WTC11 (cell line): ENCODE measurements at regions not wholly inside any gene's neighbourhood (a gene's known extent, or its start where the extent isn't known, plus 50 kb on each side); places are given as distances from the start of the nearest gene placed in this dataset.

ENCODE experiments used
- ATAC-seq: fragments of 200-7000 bp; cut with Tn5 transposase; 2 replicates; pipeline ENCODE4 v1.10.0; 2021; ENCODE audit warnings: mild to moderate bottlenecking, moderate library complexity
- CTCF ChIA-PET: fragments of 300-600 bp; sonication (Branson Sonifier 250); formaldehyde crosslinking; loops from one replicate; lab custom pipeline; 2021; ENCODE audit warnings: antibody characterized with exemption; lab: Charles Lee
- POLR2A ChIA-PET: fragments of 350-600 bp; sonication (Branson Sonifier 250); formaldehyde crosslinking; loops from one replicate; lab custom pipeline; 2021; ENCODE audit warnings: antibody characterized with exemption; lab: Charles Lee
- DNase-seq: peaks from one replicate; pipeline ENCODE4 v3.0.0; 2021; ENCODE audit warnings: low spot score
- H3K27ac Mint-ChIP-seq: 2 replicates; pipeline ENCODE4 v1.8.0; 2021; ENCODE audit warnings: mixed read lengths
- H3K27me3 Mint-ChIP-seq: 2 replicates; pipeline ENCODE4 v1.8.0; 2021; ENCODE audit warnings: low read depth, mild to moderate bottlenecking, moderate library complexity, mixed read lengths
- H3K36me3 Mint-ChIP-seq: 2 replicates; pipeline ENCODE4 v1.8.0; 2021; ENCODE audit warnings: mixed read lengths
- H3K4me1 Mint-ChIP-seq: 2 replicates; pipeline ENCODE4 v1.8.0; 2022; ENCODE audit warnings: mixed read lengths
- H3K4me3 Mint-ChIP-seq: 2 replicates; pipeline ENCODE4 v1.8.0; 2021; ENCODE audit warnings: mild to moderate bottlenecking, moderate library complexity, mixed read lengths
- H3K9me3 Mint-ChIP-seq: 2 replicates; pipeline ENCODE4 v1.8.0; 2021; ENCODE audit warnings: mixed read lengths
- CDX4 ChIP-seq: fragments of 250-450 bp; sonication (Bioruptor Pico); IDR thresholded peaks from 2 replicates; pipeline ENCODE4 v1.9.0; 2021; ENCODE audit warnings: moderate library complexity, mild to moderate bottlenecking, inconsistent platforms, borderline replicate concordance
- ETV6 ChIP-seq: sonication (generic); formaldehyde crosslinking; IDR thresholded peaks from 2 replicates; pipeline ENCODE4 v1.8.1; 2022; ENCODE audit warnings: mild to moderate bottlenecking, missing genetic modification reagents
- FOXP4 ChIP-seq: sonication (generic); formaldehyde crosslinking; IDR thresholded peaks from 2 replicates; pipeline ENCODE4 v1.8.0; 2022; ENCODE audit warnings: mild to moderate bottlenecking, missing genetic modification reagents
- HMGA2 ChIP-seq: fragments of 250-450 bp; sonication (Bioruptor Pico); IDR thresholded peaks from 2 replicates; pipeline ENCODE4 v1.4.0; 2021; ENCODE audit warnings: mild to moderate bottlenecking, moderate library complexity
- NFATC4 ChIP-seq: fragments of 250-450 bp; sonication (Bioruptor Pico); IDR thresholded peaks from 2 replicates; pipeline ENCODE4 v1.9.0; 2021; ENCODE audit warnings: mild to moderate bottlenecking
- NFE2L1 ChIP-seq: sonication (generic); formaldehyde crosslinking; IDR thresholded peaks from 2 replicates; pipeline ENCODE4 v1.8.1; 2023; ENCODE audit warnings: missing genetic modification reagents
- NFYB ChIP-seq: sonication (generic); formaldehyde crosslinking; conservative IDR thresholded peaks from 2 replicates; pipeline ENCODE4 v1.8.0; 2022; ENCODE audit warnings: low read depth, missing genetic modification reagents
- NR2C2 ChIP-seq: sonication (generic); formaldehyde crosslinking; IDR thresholded peaks from 2 replicates; pipeline ENCODE4 v1.8.0; 2022; ENCODE audit warnings: mild to moderate bottlenecking, missing genetic modification reagents
- NR3C1 ChIP-seq: sonication (generic); formaldehyde crosslinking; conservative IDR thresholded peaks from 2 replicates; pipeline ENCODE4 v1.8.1; 2023; ENCODE audit warnings: low read depth, mild to moderate bottlenecking, missing genetic modification reagents
- PRRX2 ChIP-seq: fragments of 250-450 bp; sonication (Bioruptor Pico); IDR thresholded peaks from 2 replicates; pipeline ENCODE4 v1.8.0; 2021; ENCODE audit warnings: mild to moderate bottlenecking
- ZNF219 ChIP-seq: sonication (generic); formaldehyde crosslinking; IDR thresholded peaks from 2 replicates; pipeline ENCODE4 v1.8.0; 2023; ENCODE audit warnings: missing genetic modification reagents, mild to moderate bottlenecking, borderline replicate concordance
- ZNF263 ChIP-seq: sonication (generic); formaldehyde crosslinking; IDR thresholded peaks from 2 replicates; pipeline ENCODE4 v1.8.1; 2022; ENCODE audit warnings: low read depth, mild to moderate bottlenecking, moderate library complexity, missing genetic modification reagents
- ZNF281 ChIP-seq: sonication (generic); formaldehyde crosslinking; IDR thresholded peaks from 2 replicates; pipeline ENCODE4 v1.8.0; 2023; ENCODE audit warnings: mild to moderate bottlenecking, missing genetic modification reagents
- ZNF425 ChIP-seq: fragments of 250-450 bp; sonication (Bioruptor Pico); conservative IDR thresholded peaks from 2 replicates; pipeline ENCODE4 v1.9.0; 2021; ENCODE audit warnings: mild to moderate bottlenecking
- TF ChIP-seq, protein P1 (sequence below): fragments of 250-450 bp; sonication (Bioruptor Pico); IDR thresholded peaks from 2 replicates; pipeline ENCODE4 v1.9.0; 2021; ENCODE audit warnings: mild to moderate bottlenecking
- TF ChIP-seq, protein P2 (sequence below): sonication (generic); formaldehyde crosslinking; IDR thresholded peaks from 2 replicates; pipeline ENCODE4 v1.8.1; 2023; ENCODE audit warnings: mild to moderate bottlenecking, moderate library complexity, missing genetic modification reagents
- TF ChIP-seq, protein P3 (sequence below): sonication (generic); formaldehyde crosslinking; IDR thresholded peaks from 2 replicates; pipeline ENCODE4 v1.8.1; 2023; ENCODE audit warnings: mild to moderate bottlenecking, missing genetic modification reagents, borderline replicate concordance

DNA sequence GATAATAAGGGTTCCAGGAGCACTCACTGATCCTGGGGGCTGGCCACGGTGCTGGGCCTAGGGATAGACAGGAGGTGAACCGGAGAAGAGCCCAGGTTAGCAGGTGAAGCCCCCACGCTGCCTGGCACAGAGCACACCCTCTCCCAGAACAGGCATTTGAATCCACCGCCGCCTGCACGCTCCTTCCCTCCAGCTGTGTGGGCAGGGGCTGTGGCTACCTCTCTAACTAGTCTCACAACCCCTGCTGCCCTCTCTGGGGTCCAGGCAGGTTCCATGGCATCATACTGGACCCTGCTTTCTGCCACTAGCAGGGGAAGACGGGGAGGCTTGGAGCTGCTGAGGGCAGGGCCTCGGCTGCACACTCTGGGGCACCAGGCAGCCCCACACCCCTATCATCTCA, 358.0 kb downstream of the CTTN start:
- DNase-seq, result no peak
- POLR2A ChIA-PET, result no interaction called here
- no peak overlapping the region for H3K4me3 Mint-ChIP-seq
- peaks cover 23% of the 10 kb centered on the region for H3K9me3 Mint-ChIP-seq
- H3K27ac Mint-ChIP-seq, result no peak overlapping the region; the same call in 1 of the 2 replicates
- no peaks in the 10 kb centered on the region for H3K27me3 Mint-ChIP-seq
- peaks cover 13% of the 10 kb centered on the region for H3K36me3 Mint-ChIP-seq
- ATAC-seq, result no peak
- CTCF ChIA-PET, result interaction anchor here (0.6 to 1.8 kb wide), 18 partner anchors 12 to 331 kb away, joined by 3 to 14 read pairs (median 5); no protein-coding TSS in a partner anchor
- H3K4me1 Mint-ChIP-seq, result peaks cover 20% of the 10 kb centered on the region
- TF ChIP-seq NR3C1 (CRISPR knock-in tag), result no peak
- TF ChIP-seq, protein P1, sequence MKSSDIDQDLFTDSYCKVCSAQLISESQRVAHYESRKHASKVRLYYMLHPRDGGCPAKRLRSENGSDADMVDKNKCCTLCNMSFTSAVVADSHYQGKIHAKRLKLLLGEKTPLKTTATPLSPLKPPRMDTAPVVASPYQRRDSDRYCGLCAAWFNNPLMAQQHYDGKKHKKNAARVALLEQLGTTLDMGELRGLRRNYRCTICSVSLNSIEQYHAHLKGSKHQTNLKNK (CRISPR knock-in tag), result no peak
- TF ChIP-seq NFYB (CRISPR knock-in tag), result no peak
- no peak for TF ChIP-seq HMGA2 (CRISPR knock-in tag)
- no peak for TF ChIP-seq CDX4 (CRISPR knock-in tag)
- no peak for TF ChIP-seq FOXP4
- no peak for TF ChIP-seq ZNF425 (CRISPR knock-in tag)
- TF ChIP-seq, protein P2, sequence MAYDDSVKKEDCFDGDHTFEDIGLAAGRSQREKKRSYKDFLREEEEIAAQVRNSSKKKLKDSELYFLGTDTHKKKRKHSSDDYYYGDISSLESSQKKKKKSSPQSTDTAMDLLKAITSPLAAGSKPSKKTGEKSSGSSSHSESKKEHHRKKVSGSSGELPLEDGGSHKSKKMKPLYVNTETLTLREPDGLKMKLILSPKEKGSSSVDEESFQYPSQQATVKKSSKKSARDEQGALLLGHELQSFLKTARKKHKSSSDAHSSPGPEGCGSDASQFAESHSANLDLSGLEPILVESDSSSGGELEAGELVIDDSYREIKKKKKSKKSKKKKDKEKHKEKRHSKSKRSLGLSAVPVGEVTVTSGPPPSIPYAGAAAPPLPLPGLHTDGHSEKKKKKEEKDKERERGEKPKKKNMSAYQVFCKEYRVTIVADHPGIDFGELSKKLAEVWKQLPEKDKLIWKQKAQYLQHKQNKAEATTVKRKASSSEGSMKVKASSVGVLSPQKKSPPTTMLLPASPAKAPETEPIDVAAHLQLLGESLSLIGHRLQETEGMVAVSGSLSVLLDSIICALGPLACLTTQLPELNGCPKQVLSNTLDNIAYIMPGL (CRISPR knock-in tag), result no peak
- no peak for TF ChIP-seq ZNF281 (CRISPR knock-in tag)
- no peak for TF ChIP-seq ETV6 (CRISPR knock-in tag)
- TF ChIP-seq NFATC4 (CRISPR knock-in tag), result no peak
- TF ChIP-seq ZNF219 (CRISPR knock-in tag), result no peak
- no peak for TF ChIP-seq ZNF263 (CRISPR knock-in tag)
- no peak for TF ChIP-seq NFE2L1 (CRISPR knock-in tag)
- no peak for TF ChIP-seq NR2C2 (CRISPR knock-in tag)
- no peak for TF ChIP-seq PRRX2 (CRISPR knock-in tag)
- TF ChIP-seq, protein P3, sequence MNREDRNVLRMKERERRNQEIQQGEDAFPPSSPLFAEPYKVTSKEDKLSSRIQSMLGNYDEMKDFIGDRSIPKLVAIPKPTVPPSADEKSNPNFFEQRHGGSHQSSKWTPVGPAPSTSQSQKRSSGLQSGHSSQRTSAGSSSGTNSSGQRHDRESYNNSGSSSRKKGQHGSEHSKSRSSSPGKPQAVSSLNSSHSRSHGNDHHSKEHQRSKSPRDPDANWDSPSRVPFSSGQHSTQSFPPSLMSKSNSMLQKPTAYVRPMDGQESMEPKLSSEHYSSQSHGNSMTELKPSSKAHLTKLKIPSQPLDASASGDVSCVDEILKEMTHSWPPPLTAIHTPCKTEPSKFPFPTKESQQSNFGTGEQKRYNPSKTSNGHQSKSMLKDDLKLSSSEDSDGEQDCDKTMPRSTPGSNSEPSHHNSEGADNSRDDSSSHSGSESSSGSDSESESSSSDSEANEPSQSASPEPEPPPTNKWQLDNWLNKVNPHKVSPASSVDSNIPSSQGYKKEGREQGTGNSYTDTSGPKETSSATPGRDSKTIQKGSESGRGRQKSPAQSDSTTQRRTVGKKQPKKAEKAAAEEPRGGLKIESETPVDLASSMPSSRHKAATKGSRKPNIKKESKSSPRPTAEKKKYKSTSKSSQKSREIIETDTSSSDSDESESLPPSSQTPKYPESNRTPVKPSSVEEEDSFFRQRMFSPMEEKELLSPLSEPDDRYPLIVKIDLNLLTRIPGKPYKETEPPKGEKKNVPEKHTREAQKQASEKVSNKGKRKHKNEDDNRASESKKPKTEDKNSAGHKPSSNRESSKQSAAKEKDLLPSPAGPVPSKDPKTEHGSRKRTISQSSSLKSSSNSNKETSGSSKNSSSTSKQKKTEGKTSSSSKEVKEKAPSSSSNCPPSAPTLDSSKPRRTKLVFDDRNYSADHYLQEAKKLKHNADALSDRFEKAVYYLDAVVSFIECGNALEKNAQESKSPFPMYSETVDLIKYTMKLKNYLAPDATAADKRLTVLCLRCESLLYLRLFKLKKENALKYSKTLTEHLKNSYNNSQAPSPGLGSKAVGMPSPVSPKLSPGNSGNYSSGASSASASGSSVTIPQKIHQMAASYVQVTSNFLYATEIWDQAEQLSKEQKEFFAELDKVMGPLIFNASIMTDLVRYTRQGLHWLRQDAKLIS, result no peak
- TF ChIP-seq, all 79 proteins: peak for 0
